Vagina (tissue), 2 donors: ENCODE measurements at regions not wholly inside any gene's neighbourhood (a gene's known extent, or its start where the extent isn't known, plus 50 kb on each side); places are given as distances from the start of the nearest gene placed in this dataset.

Experiments
- POLR2A ChIP-seq, 2 donors: fragments of 450-650 bp; IDR thresholded peaks; one replicate each; pipeline ENCODE4 v1.6.1; 2017; ENCODE audit warnings: antibody characterized with exemption in 2 of 2, mild to moderate bottlenecking in 2 of 2, moderate library complexity in 2 of 2
- TF ChIP-seq, protein P1 (sequence below), 3 experiments: fragments of 450-650 bp in 2 of 3; fragments of 200-600 bp in 1 of 3; sonication (generic) in 1 of 3; IDR thresholded peaks; one replicate each; pipeline ENCODE4 v1.5.1; 2017 to 2019; ENCODE audit warnings: antibody characterized with exemption in 3 of 3, mild to moderate bottlenecking in 2 of 3, moderate library complexity in 2 of 3

DNA sequence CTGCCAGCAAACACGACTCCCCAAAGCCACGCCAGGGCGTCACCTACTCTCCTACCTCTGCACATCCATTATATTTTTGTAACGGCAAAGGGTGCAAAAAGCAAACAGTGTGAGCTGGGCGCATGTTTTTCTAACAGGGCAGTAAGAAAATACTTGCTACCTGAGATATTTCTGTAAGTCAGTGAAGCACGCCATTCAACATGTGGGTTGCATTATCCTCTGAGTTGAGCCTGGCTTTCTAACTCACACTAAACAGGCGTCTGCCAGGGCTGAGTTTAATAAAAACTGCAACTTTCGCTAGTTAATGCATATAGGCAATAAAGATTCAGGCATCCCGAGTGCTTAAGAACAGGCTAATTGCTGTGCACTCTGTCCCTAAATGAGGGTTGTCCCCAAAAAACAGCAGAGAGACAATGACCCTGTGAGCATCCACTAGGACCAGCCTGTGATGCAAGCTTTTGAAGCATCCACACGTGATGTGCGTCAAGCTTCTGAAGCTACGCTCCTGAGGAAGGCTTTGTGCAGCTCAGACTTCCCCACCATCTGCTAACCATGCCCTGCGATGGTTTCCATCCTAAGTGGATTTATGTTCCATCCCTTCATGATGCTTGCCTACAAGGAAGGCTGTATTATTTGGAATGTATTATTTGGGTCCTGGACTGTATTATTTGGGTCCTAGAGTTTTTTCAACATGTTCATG, 70.0 kb upstream of the SIM2 start:
- TF ChIP-seq POLR2A (IDR thresholded peaks at IDR 0.05), result no peak
- TF ChIP-seq, protein P1, sequence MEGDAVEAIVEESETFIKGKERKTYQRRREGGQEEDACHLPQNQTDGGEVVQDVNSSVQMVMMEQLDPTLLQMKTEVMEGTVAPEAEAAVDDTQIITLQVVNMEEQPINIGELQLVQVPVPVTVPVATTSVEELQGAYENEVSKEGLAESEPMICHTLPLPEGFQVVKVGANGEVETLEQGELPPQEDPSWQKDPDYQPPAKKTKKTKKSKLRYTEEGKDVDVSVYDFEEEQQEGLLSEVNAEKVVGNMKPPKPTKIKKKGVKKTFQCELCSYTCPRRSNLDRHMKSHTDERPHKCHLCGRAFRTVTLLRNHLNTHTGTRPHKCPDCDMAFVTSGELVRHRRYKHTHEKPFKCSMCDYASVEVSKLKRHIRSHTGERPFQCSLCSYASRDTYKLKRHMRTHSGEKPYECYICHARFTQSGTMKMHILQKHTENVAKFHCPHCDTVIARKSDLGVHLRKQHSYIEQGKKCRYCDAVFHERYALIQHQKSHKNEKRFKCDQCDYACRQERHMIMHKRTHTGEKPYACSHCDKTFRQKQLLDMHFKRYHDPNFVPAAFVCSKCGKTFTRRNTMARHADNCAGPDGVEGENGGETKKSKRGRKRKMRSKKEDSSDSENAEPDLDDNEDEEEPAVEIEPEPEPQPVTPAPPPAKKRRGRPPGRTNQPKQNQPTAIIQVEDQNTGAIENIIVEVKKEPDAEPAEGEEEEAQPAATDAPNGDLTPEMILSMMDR (IDR thresholded peaks at IDR 0.05), result no peak
